HG03097 (cell line): ENCODE measurements at regions not wholly inside any gene's neighbourhood (a gene's known extent, or its start where the extent isn't known, plus 50 kb on each side); places are given as distances from the start of the nearest gene placed in this dataset.

Source experiments
- ATAC-seq: cut with Tn5 transposase; IDR thresholded peaks from one replicate; pipeline ENCODE4 v1.9.1; 2021; ENCODE audit not compliant: unreplicated experiment, low FRiP score

GRCh38 chr2:67214585-67215185 lies 182.4 kb upstream of the ETAA1 start:
- ATAC-seq, result no peak

GRCh38 chr2:67215214-67216055 lies 181.7 kb upstream of the ETAA1 start:
- ATAC-seq, result no peak

GRCh38 chr2:67216103-67216502 lies 181.0 kb upstream of the ETAA1 start:
- ATAC-seq, result no peak

- ATAC-seq, result no peak
Measured at GRCh38 chr2:67216881-67217280, 180.3 kb upstream of the ETAA1 start.

GRCh38 chr2:67217398-67217797 lies 179.7 kb upstream of the ETAA1 start:
- no peak for ATAC-seq

GRCh38 chr2:67218056-67218455 lies 179.1 kb upstream of the ETAA1 start:
- no peak for ATAC-seq

- no peak for ATAC-seq
Measured at GRCh38 chr2:67219651-67220050, 177.5 kb upstream of the ETAA1 start.

GRCh38 chr2:67221266-67221665 lies 175.9 kb upstream of the ETAA1 start:
- no peak for ATAC-seq

GRCh38 chr2:67225287-67225973 lies 171.7 kb upstream of the ETAA1 start:
- ATAC-seq, result no peak

- no peak for ATAC-seq
Measured at GRCh38 chr2:67229706-67230105, 167.4 kb upstream of the ETAA1 start.

GRCh38 chr2:67232936-67233335 lies 164.2 kb upstream of the ETAA1 start:
- ATAC-seq, result no peak

GRCh38 chr2:67234440-67234839 lies 162.7 kb upstream of the ETAA1 start:
- no peak for ATAC-seq

GRCh38 chr2:67237288-67237687 lies 159.8 kb upstream of the ETAA1 start:
- no peak for ATAC-seq

GRCh38 chr2:67240507-67240906 lies 156.6 kb upstream of the ETAA1 start:
- no peak for ATAC-seq

- no peak for ATAC-seq
Measured at GRCh38 chr2:67241453-67241852, 155.7 kb upstream of the ETAA1 start.

GRCh38 chr2:67242456-67242855 lies 154.7 kb upstream of the ETAA1 start:
- ATAC-seq, result no peak

GRCh38 chr2:67243919-67244318 lies 153.2 kb upstream of the ETAA1 start:
- no peak for ATAC-seq

- ATAC-seq, result no peak
Measured at GRCh38 chr2:67246791-67247190, 150.3 kb upstream of the ETAA1 start.

- no peak for ATAC-seq
Measured at GRCh38 chr2:67251741-67252140, 145.4 kb upstream of the ETAA1 start.

- no peak for ATAC-seq
Measured at GRCh38 chr2:67255933-67256615, 141.1 kb upstream of the ETAA1 start.

- no peak for ATAC-seq
Measured at GRCh38 chr2:67256892-67257291, 140.2 kb upstream of the ETAA1 start.
